GM12865 (cell line): ENCODE measurements at regions not wholly inside any gene's neighbourhood (a gene's known extent, or its start where the extent isn't known, plus 50 kb on each side); places are given as distances from the start of the nearest gene placed in this dataset.

Experiments used
- DNase-seq: peaks from one replicate; pipeline ENCODE4 v3.0.0; 2010; ENCODE audit warnings: low read depth
- H3K4me3 ChIP-seq: 2 replicates; pipeline ENCODE4 v1.5.1; 2011; ENCODE audit warnings: mild to moderate bottlenecking, low read depth, low read length, control low read depth
- CTCF ChIP-seq: IDR thresholded peaks from 2 replicates; pipeline ENCODE4 v1.5.1; 2011; ENCODE audit warnings: low read length, control low read depth, low read depth, inconsistent platforms; ENCODE audit not compliant: insufficient read depth; ENCODE audit errors: missing control alignments

GRCh38 chr2:53265544-53266299 is 501.9 kb upstream of the CHAC2 start:
- H3K4me3 ChIP-seq, result no peak overlapping the region
- TF ChIP-seq CTCF, result no peak
- no peak for DNase-seq

DNA sequence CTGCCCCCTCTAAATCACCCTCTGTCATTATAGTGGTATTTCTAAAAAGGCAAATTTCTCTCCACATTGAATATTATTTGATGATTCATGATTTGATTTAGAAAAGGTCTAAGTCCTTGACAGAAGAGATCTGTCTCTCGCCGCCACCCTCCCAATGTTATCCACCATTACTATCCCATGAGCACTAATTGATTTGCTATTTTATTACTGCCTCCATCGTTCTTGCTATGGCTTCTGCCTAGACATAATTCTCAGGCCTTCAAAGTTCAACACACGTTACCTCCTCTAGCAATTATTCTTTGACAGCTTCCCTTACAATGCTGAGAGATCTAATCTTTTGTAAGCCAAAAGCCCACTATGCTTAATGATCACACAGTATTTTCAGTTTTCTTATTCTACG is 507.0 kb upstream of the CHAC2 start:
- H3K4me3 ChIP-seq, result no peak overlapping the region
- no peak for DNase-seq
- TF ChIP-seq CTCF, result no peak

- no peak for TF ChIP-seq CTCF
- DNase-seq, result no peak
Measured at GRCh38 chr2:53259395-53260009, 508.1 kb upstream of the CHAC2 start.

GRCh38 chr2:53257287-53257686 is 510.3 kb upstream of the CHAC2 start:
- TF ChIP-seq CTCF, result no peak
- no peak overlapping the region for H3K4me3 ChIP-seq
- DNase-seq, result no peak

More at GRCh38 chr2:53259395-53260009, 508.1 kb upstream of the CHAC2 start:
- H3K4me3 ChIP-seq, result no peak overlapping the region

DNA sequence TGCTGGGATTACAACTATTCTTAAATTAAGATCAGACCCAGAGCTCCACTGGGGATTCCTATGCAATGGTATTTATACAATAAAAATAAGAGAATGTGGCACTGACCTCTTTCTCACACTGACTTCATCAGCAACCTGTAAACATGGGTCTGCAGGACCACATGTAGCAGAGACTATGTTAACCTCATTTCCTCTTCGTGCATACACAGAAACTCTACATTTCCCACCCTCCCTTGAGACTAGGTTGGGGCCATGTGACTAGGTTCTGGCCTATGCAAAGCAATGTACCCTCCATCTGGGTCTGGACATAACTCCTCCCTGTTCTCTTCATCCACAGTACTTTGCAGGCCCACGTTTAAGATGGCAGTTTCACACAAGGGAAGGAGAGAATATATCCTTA is 514.4 kb upstream of the CHAC2 start:
- no peak for TF ChIP-seq CTCF
- DNase-seq, result no peak
- no peak overlapping the region for H3K4me3 ChIP-seq

GRCh38 chr2:53252115-53252514 is 515.5 kb upstream of the CHAC2 start:
- DNase-seq, result no peak
- no peak overlapping the region for H3K4me3 ChIP-seq
- no peak for TF ChIP-seq CTCF
